Thyroid gland (tissue), 4 donors: ENCODE measurements at regions not wholly inside any gene's neighbourhood (a gene's known extent, or its start where the extent isn't known, plus 50 kb on each side); places are given as distances from the start of the nearest gene placed in this dataset.

ENCODE experiments used
- CTCF ChIP-seq, 6 experiments: fragments of 200-600 bp in 3 of 6; fragments of 450-650 bp in 3 of 6; sonication (generic) in 3 of 6; IDR thresholded peaks; one replicate each; pipeline ENCODE4 v1.5.1; 2016 to 2019; ENCODE audit warnings: antibody characterized with exemption in 6 of 6, mild to moderate bottlenecking in 2 of 6, inconsistent platforms in 1 of 6, moderate library complexity in 1 of 6
- POLR2A ChIP-seq, 2 donors: fragments of 450-650 bp; IDR thresholded peaks; one replicate each; pipeline ENCODE4 v1.6.1; 2017; ENCODE audit warnings: antibody characterized with exemption in 2 of 2, mild to moderate bottlenecking in 2 of 2, moderate library complexity in 1 of 2

- TF ChIP-seq POLR2A (IDR thresholded peaks at IDR 0.05) (no peak), CTCF (IDR thresholded peaks at IDR 0.05) (no peak)
Observed at GRCh38 chr7:98702021-98702420, 84.9 kb downstream of the NPTX2 start.
